RCC 7860 (cell line): ENCODE measurements at regions not wholly inside any gene's neighbourhood (a gene's known extent, or its start where the extent isn't known, plus 50 kb on each side); places are given as distances from the start of the nearest gene placed in this dataset.

Source experiments
- DNase-seq: peaks from one replicate; pipeline ENCODE4 v3.0.0-alpha.2; 2015; ENCODE audit warnings: low spot score
- FAIRE-seq: peaks from 2 replicates; lab custom pipeline; 2012; peaks lifted over from hg19 to GRCh38; lab: Jason Lieb, UNC

GRCh38 chr7:67542916-67543315 lies 546.3 kb downstream of the TYW1 start:
- FAIRE-seq: no peak

GRCh38 chr7:67547183-67547907 lies 550.7 kb downstream of the TYW1 start:
- FAIRE-seq (no peak), DNase-seq (no peak)

More at GRCh38 chr7:67542916-67543315, 546.3 kb downstream of the TYW1 start:
- no peak for DNase-seq

GRCh38 chr7:67549126-67549525 lies 552.5 kb downstream of the TYW1 start:
- DNase-seq (no peak), FAIRE-seq (no peak)

GRCh38 chr7:67550801-67551436 lies 554.3 kb downstream of the TYW1 start:
- no peak for DNase-seq

GRCh38 chr7:67552738-67553137 lies 556.1 kb downstream of the TYW1 start:
- DNase-seq: no peak
- FAIRE-seq: no peak

More at GRCh38 chr7:67550801-67551436, 554.3 kb downstream of the TYW1 start:
- no peak for FAIRE-seq

- DNase-seq (no peak), FAIRE-seq (no peak)
Observed at GRCh38 chr7:67553378-67553777, 556.7 kb downstream of the TYW1 start.

- FAIRE-seq (no peak), DNase-seq (no peak)
Observed at GRCh38 chr7:67554986-67555385, 558.4 kb downstream of the TYW1 start.

- FAIRE-seq: no peak
- no peak for DNase-seq
Observed at GRCh38 chr7:67564959-67565358, 568.3 kb downstream of the TYW1 start.

GRCh38 chr7:67566101-67566500 lies 569.5 kb downstream of the TYW1 start:
- no peak for DNase-seq
- no peak for FAIRE-seq

GRCh38 chr7:67571026-67571545 lies 574.5 kb downstream of the TYW1 start:
- no peak for DNase-seq
- FAIRE-seq: no peak

- FAIRE-seq (no peak), DNase-seq (no peak)
Observed at GRCh38 chr7:67573639-67574038, 577.0 kb downstream of the TYW1 start.

- no peak for FAIRE-seq
- DNase-seq: no peak
Observed at GRCh38 chr7:67588631-67589030, 592.0 kb downstream of the TYW1 start.

- FAIRE-seq (no peak), DNase-seq (no peak)
Observed at GRCh38 chr7:67589183-67589582, 592.5 kb downstream of the TYW1 start.

- no peak for DNase-seq
- FAIRE-seq: no peak
Observed at GRCh38 chr7:67590649-67591048, 594.0 kb downstream of the TYW1 start.

- no peak for DNase-seq
- no peak for FAIRE-seq
Observed at GRCh38 chr7:67593794-67594193, 597.2 kb downstream of the TYW1 start.

GRCh38 chr7:67595431-67596180 lies 599.0 kb downstream of the TYW1 start:
- DNase-seq (no peak), FAIRE-seq (no peak)

- no peak for FAIRE-seq
- no peak for DNase-seq
Observed at GRCh38 chr7:67597161-67597560, 600.5 kb downstream of the TYW1 start.

- FAIRE-seq (no peak), DNase-seq (no peak)
Observed at GRCh38 chr7:67598469-67598868, 601.8 kb downstream of the TYW1 start.

GRCh38 chr7:67599331-67600062 lies 602.9 kb downstream of the TYW1 start:
- DNase-seq (no peak), FAIRE-seq (no peak)

GRCh38 chr7:67602246-67602887 lies 605.7 kb downstream of the TYW1 start:
- DNase-seq (no peak), FAIRE-seq (no peak)
